Fibroblast of mammary gland (primary cell): ENCODE measurements at regions not wholly inside any gene's neighbourhood (a gene's known extent, or its start where the extent isn't known, plus 50 kb on each side); places are given as distances from the start of the nearest gene placed in this dataset.

Experiments
- DNase-seq: peaks from one replicate; pipeline ENCODE4 v3.0.0-alpha.2; 2010; ENCODE audit warnings: low read depth
- H3K4me3 ChIP-seq: 2 replicates; pipeline ENCODE4 v1.5.1; 2011; ENCODE audit warnings: low read depth, mild to moderate bottlenecking, low read length, moderate library complexity; ENCODE audit not compliant: control insufficient read depth
- CTCF ChIP-seq: conservative IDR thresholded peaks from 2 replicates; pipeline ENCODE4 v1.5.1; 2011; ENCODE audit warnings: low read depth, low read length, inconsistent platforms; ENCODE audit not compliant: control insufficient read depth, insufficient read depth

- DNase-seq = peak; percentile 75
- H3K4me3 ChIP-seq = no peak overlapping the region
- no peak for TF ChIP-seq CTCF
Measured at GRCh38 chr9:95756986-95757385, 118.5 kb upstream of the ERCC6L2 start.

DNA sequence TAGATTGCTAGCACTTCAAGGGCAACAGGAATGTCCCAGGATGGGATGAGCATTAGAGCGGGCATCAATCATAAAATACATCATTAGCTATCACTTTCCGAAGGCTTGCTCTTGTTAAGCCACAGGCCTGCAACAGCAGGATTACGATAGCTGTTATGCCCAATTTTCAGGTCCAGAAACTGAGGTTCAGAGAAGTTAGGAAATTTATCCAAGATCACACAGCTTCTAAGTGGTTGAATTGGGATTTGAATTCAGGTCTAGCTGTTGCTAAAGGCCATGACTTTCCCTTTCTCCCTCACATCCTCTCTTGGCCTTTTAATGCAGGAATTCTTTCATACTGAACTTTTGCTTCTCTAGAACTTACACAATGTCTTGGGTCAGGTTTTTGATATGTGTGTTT lies 119.4 kb upstream of the ERCC6L2 start:
- TF ChIP-seq CTCF = no peak
- DNase-seq = no peak
- no peak overlapping the region for H3K4me3 ChIP-seq

DNA sequence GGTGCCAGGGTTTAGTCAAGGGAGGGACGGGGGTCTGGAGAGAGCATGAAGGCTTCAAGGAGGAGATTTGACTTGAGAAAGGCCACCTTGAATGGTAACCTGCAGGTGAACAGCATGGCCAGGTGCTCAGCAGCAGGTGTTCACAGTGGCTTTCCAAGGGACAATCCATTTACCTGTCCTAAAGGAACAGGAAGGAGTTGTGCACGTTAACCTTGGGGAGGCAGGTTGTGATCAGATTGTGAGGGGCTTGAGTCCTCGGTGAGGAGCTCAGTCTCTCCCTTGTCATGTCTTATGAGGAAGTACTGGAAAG lies 120.1 kb upstream of the ERCC6L2 start:
- no peak overlapping the region for H3K4me3 ChIP-seq
- TF ChIP-seq CTCF = no peak
- no peak for DNase-seq

GRCh38 chr9:95754533-95755420 lies 120.7 kb upstream of the ERCC6L2 start:
- TF ChIP-seq CTCF = no peak

DNA sequence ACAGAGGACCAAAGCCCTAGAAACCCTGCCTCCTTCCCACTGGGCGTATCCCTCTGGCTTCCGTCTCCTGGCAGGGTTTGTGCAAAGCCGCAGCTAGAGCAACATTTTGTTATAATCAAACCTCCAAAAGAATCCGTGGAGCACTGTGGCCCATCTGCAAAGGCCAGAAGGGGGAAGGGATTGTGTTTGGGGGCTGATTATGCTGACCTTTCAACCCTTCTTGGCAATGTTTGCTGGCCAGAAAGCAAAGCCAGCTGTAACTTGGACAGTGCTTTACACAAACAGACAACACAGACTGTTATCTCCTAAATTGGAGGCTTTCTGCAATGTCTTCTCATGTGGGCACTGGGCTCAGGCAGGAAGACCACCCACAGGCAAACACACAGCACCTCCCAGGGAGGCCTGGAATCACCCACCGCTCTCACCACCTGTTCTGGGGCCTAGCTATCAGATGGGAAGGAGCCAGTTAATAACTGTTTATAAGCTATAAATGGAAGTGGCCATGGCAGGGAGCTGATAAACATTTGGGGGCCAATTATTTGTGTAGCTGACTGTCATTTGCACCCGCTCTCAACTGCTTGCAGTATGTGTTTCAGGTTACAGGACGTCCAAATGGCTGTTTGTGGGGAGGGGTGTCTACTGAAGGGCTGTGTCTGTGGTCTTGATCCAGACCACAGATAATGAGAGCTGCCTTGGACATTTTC lies 121.6 kb upstream of the ERCC6L2 start:
- no peak for TF ChIP-seq CTCF
- H3K4me3 ChIP-seq = no peak overlapping the region
- DNase-seq = no peak

More at GRCh38 chr9:95754533-95755420, 120.7 kb upstream of the ERCC6L2 start:
- H3K4me3 ChIP-seq = no peak overlapping the region
- DNase-seq = no peak

DNA sequence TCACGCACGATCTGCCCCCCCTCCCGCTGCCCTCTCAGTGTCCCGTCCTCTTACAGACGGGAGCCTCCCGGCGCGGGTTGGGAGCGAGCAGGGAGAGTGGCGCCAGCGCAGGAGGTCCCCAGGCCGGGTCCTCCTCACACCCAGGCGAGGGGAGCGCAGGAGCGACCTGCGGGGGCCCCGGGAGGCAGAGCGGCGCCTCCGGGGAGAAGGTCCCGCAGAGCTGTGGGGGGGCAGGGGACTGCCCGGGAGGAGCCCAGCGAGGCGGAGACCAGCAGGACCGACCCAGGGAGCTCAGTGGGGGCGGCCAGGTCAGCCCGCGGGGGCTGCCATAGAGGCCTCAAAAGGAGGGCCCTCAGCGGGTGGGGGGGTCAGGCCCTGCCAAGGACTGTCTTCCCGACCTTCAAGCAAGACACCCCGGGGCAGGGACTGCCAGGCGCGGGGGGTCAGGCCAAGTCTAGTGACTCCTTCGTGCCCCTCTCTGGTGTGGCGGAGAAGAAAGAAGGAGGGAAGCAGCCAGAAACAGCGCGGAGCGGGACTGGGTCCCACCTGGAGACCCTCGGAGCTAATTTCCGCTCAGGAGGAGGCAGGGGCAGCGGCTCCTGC lies 123.3 kb upstream of the ERCC6L2 start:
- no peak for TF ChIP-seq CTCF
- no peak for DNase-seq

More for the DNA sequence above, 123.3 kb upstream of the ERCC6L2 start:
- H3K4me3 ChIP-seq = no peak overlapping the region
